ENCODE measurements at regions not wholly inside any gene's neighbourhood (a gene's known extent, or its start where the extent isn't known, plus 50 kb on each side); places are given as distances from the start of the nearest gene placed in this dataset.
"Not testable (repeated sequence)": the region's sequence is repeated elsewhere in the genome, so short reads cannot be mapped to it uniquely, and the experiment has no call there.

GRCh38 chr10:61262486-61263261 lies 190.5 kb downstream of the TMEM26 start:
- no peak for DNase-seq

GRCh38 chr10:61257956-61258496 lies 195.2 kb downstream of the TMEM26 start:
- no peak for DNase-seq

GRCh38 chr10:61257136-61257535 lies 196.0 kb downstream of the TMEM26 start:
- no peak for DNase-seq

- DNase-seq: not testable (repeated sequence)
Measured at GRCh38 chr10:61252326-61252725, 200.9 kb downstream of the TMEM26 start.

GRCh38 chr10:61251089-61251488 lies 202.1 kb downstream of the TMEM26 start:
- no peak for DNase-seq

- no peak for DNase-seq
Measured at GRCh38 chr10:61250131-61250530, 203.1 kb downstream of the TMEM26 start.

- no peak for DNase-seq
Measured at GRCh38 chr10:61248013-61248412, 205.2 kb downstream of the TMEM26 start.

- DNase-seq: no peak
Measured at GRCh38 chr10:61244261-61244775, 208.9 kb downstream of the TMEM26 start.

GRCh38 chr10:61232780-61233179 lies 220.4 kb downstream of the TMEM26 start:
- no peak for DNase-seq

- no peak for DNase-seq
Measured at GRCh38 chr10:61225939-61226338, 227.2 kb downstream of the TMEM26 start.

GRCh38 chr10:61223576-61223975 lies 229.6 kb downstream of the TMEM26 start:
- no peak for DNase-seq

- no peak for DNase-seq
Measured at GRCh38 chr10:61219696-61220095, 233.5 kb downstream of the TMEM26 start.

GRCh38 chr10:61217851-61218565 lies 235.2 kb downstream of the TMEM26 start:
- DNase-seq: no peak

- no peak for DNase-seq
Measured at GRCh38 chr10:61215246-61215645, 237.9 kb downstream of the TMEM26 start.

GRCh38 chr10:61211468-61211867 lies 241.7 kb downstream of the TMEM26 start:
- no peak for DNase-seq

- no peak for DNase-seq
Measured at GRCh38 chr10:61197057-61197456, 253.1 kb upstream of the RHOBTB1 start.

GRCh38 chr10:61195211-61195610 lies 251.2 kb upstream of the RHOBTB1 start:
- DNase-seq: no peak

- DNase-seq: not testable (repeated sequence)
Measured at GRCh38 chr10:61192589-61192988, 248.6 kb upstream of the RHOBTB1 start.

GRCh38 chr10:61192042-61192441 lies 248.1 kb upstream of the RHOBTB1 start:
- DNase-seq: no peak

- no peak for DNase-seq
Measured at GRCh38 chr10:61189912-61190311, 245.9 kb upstream of the RHOBTB1 start.

- DNase-seq: no peak
Measured at GRCh38 chr10:61188691-61189090, 244.7 kb upstream of the RHOBTB1 start.

GRCh38 chr10:61188101-61188500 lies 244.1 kb upstream of the RHOBTB1 start:
- no peak for DNase-seq

- DNase-seq: no peak
Measured at GRCh38 chr10:61187601-61188000, 243.6 kb upstream of the RHOBTB1 start.

GRCh38 chr10:61186408-61186807 lies 242.4 kb upstream of the RHOBTB1 start:
- DNase-seq: no peak
